ENCODE measurements at regions not wholly inside any gene's neighbourhood (a gene's known extent, or its start where the extent isn't known, plus 50 kb on each side); places are given as distances from the start of the nearest gene placed in this dataset.

- TF ChIP-seq EZH2 (IDR thresholded peaks at IDR 0.05; ENCODE audit: low read length, unreplicated experiment) (no peak), CTCF (conservative IDR thresholded peaks at IDR 0.05; ENCODE audit: low read depth, low read length) (no peak), EZH2phosphoT487 (IDR thresholded peaks at IDR 0.05; ENCODE audit: borderline replicate concordance, low read length) (no peak)
Measured at GRCh38 chr10:129101232-129101980, 365.6 kb upstream of the MGMT start.

Data from PC-3 (cell line).